Activated gamma-delta T cell (primary cell): ENCODE measurements at regions not wholly inside any gene's neighbourhood (a gene's known extent, or its start where the extent isn't known, plus 50 kb on each side); places are given as distances from the start of the nearest gene placed in this dataset.

ENCODE experiments used
- DNase-seq: peaks from one replicate; lab custom pipeline; 2025; lab: John Stamatoyannopoulos, UW

DNA sequence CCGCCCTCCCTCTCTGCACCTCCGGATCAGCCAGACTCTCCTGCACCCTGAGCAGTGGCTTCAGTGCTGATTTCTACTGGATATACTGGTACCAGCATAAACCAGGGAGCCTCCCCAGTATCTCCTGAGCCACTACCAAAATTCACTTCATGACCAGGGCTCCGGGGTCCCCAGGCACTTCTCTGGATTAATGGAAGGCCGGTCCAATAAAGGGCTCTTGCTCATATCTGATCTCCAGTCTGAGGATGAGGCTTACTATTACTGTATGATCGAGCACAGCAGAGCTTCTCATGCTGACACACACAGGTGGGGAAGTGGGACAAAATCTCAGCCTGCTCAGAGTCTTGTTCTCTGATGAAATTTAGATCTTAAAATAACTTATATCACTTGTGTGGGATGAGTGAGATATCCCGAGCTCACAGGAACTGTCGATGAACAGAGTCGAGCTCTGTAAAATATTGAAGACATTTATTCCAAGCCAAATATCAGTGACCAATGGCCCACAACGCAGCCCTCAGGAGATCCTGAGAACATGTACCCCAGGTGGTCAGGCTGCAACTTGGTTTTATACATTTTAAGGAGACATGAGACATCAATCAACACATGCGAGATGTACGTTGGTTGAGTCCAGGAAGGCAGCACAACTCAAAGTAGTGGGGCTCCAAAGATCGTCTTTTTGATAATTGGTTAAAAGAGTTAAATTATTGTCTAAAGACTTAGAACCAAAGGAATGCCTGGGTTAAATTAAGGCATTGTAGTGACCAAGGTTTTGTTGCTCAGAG lies 93.0 kb upstream of the TOP3B start:
- no peak for DNase-seq

DNA sequence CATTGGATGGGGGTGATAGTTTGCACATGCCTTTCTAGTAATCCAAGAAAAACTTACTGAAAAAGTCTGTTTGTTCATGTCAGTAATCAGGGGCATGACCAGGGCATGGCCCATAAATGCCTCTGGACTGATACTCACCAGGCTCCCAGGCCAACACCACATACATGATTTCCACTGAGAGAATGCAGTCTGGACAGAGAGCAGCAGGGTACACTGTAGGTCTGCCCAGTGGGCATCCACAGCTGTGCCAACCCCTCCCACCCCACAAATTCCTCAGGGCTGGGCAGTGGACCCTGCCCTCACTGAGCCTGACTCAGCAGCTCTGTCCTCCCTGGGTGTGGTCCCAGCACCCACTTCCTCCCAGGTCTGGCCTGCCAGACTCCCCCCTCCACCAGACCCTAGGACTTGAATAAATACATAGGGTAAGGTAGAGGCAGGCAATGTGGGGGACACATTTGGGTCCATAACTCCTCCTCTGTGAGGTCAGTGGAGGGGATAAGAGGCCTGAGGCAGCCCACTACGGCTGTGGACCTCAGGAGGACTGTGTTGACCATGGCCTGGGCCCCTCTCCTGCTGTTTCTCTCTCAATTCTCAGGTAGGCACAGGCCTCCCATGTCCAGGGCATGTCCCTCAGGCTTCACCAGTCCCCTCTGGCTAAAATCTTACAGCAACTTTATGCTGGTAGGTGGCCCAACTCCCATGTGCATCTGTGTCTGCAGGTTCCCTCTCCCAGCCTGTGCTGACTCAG lies 92.2 kb upstream of the TOP3B start:
- DNase-seq = no peak

DNA sequence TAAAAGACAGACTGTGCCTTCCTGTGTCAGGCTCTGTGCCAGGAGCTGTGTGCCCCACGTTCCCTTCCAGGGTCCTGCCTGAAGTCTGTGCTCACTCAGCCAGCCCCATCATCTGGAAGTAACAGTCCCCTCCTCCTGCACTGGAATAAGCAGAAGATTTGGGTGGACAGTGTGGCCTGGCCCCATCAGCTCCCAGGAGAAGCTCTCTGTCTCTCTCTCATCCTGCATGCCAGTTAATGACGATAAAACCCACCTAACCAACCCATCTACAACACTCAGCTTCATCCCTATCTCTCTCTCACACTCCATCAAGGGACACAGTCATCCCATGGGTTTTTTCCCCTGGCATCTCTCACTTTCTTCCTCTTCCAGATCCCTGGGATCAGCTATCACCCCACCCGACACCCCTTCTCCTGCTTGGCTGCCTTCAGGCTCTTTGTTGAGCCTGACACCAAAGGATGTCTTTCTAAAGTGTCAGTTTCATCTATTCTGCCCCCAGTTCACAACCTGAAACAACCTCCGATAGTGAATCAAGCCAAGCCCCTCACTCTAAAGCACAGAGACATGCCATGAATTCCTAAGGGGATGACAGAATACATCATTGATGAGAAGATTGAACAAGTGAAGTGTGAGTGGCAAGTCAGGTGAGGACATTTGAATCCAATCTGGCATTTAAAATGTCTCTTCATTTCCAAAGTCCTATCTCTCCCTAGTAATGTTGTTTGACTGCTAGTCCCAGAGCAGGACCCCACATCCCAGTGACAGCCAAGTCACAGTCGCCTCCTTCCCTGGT lies 91.4 kb upstream of the TOP3B start:
- no peak for DNase-seq

DNA sequence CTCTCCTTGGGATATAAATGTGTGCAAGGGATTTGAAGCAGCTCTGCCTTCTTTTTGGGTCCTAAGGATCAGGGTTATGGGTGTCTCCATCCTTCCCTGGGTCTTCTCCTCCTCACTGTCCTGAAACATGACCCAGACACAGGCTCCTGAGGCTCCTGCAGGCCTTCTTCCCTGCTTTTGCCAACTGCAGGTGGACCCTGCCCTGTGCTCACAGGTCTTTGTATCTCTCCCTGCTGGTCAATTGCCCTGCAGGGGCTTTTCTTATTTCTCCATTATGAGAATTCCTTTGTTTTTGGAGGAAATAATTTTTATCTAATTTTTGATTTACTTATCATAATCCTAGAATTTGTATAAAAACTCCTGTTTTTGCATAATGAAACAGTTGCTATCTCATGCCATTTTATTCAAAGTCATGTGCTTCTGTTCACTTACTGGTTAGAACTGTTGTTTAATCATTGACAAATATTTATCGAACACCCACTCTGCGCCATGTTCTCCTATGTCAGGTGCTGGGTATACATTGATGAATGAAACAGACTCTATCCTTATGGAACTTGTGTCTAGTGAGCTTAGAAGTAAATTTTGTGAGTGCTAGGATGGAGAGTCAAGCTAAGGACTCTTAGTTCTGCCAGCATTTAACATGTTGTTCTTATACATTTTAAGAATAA lies 89.7 kb upstream of the TOP3B start:
- no peak for DNase-seq

DNA sequence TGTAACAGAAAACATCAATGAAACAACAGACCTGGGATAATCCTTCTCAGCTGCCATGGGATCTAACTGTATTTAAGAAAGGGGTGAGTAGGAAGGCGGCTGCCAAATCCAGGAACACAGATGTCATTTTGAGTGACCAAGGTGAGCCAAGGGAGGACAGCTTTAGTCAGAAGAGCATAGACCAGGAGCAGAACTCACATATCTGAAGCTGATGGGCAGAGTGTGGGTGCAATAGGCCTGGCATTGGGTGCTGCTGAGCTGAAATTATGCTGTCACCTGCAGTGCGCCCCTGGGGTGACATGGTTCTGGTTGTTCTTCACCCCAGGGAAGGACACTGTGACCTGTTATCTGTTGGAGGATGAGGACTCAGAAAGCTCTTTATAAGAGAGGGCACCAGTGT lies 88.9 kb upstream of the TOP3B start:
- no peak for DNase-seq

DNA sequence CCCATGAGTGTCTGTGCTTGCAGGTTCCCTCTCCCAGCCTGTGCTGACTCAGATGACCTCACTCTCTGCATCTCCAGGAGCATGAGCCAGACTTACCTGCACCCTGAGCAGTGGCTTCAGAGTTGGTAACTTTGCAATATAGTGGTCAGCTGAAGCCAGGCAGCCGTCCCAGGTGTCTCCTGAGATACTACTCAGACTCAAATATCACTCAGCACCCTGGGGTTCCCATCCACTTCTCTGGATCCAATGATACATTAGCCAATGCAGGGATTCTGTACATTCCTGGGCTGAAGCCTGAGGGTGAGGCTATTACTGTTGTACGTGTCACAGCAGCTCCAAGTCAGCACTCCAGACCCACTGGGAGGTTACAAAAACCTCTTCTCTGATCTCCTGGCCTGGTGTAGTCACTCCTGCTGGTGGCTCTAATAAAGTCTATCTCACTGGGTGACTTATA lies 87.8 kb upstream of the TOP3B start:
- DNase-seq = no peak

DNA sequence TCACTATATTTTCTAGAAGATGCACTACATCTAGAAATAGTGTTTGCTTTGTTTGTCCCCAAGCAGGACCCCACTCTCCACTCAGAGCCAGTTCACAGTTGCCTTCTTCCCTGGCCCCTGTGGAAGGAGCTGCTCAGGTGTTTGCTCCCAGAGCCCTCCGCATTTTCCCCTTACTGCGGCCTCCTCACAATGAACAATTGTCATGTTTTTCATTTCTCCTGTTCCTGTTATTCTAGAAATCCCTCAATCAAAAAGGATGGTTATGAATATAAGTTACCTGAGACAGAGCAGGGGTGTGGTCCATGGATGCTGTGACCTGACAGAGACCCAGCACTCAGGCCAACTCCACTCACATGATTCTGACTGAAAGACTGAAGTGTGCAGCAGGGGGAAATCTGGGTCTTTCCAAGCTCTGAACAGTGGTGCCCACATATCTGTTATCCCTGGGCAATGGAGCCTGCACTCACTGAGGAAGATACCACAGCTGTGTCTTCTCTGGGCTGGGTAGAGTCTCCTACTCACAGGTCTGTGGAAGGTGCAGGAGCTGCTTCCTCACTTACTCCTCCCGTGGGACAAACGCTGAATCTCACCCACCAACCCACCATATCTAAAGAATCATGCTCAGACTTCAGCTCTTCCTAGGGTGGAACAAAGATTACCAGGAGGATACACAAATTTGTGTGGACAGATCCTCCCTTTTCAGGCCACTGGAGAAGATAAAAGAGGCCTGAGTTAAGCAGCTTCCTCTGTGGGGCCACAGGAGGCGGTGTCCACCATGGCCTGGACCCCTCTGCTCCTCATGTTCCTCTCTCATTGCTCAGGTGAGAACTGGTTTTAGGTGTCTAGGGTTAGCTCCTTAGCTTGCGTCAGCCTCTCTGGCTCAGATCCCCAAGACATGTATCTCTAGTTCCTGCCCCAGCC lies 87.1 kb upstream of the TOP3B start:
- DNase-seq = no peak

DNA sequence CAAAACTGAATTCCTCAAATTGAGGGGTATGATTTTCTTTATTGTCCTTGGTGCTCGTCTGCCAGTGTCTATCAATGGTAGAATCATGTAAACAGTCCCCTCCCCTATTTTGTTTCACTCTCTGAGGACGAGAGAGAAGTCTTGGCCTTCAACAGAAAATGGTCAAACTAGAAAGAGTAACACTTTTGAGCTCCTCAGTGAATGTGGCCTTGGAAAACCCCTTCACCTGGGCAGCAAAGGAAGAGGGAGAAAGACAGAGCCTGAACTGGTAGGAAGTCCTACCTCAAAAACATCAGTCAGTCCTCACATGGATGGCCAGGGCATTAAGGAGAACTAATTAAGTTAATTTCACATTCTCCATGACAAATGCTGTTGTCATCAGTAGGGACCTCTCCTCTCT lies 86.1 kb upstream of the TOP3B start:
- no peak for DNase-seq

DNA sequence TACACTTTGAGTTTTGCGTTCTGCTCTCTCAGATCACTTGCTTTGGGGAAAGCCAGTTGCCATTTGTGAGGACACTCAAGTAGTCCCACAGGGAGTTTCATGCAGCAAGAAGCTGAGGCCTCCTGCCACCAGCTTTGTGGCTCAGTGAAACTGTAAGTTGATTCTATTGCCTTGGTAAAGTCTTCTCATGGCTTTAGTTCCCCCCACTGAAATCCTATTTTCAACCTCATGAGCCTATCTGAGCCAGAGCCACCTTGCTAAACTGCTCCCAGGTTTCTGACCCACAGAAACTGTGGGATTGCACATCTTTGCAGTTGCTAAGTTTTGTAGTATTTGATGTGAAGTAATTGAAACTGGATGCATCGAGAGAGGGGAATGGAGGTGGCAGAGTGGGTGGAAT lies 85.4 kb upstream of the TOP3B start:
- no peak for DNase-seq

DNA sequence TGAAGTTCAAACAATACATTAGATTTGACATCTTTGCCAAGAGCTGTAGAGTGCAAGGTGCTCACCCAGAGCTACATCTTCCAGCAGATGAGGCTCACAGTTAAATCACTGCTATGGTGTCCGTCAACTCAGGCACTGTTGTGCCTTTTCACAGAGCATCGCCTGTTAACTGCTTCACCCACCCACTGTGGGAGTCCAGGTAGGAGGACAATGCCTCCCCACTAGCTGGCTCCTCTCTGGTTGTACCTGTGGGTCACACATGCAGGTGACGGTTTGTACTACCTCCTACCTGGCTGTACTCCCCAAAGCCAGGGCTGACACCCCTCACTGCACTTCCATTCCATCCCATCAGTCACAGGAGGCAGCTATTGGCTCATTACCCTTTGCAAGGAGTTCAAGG lies 84.6 kb upstream of the TOP3B start:
- no peak for DNase-seq

DNA sequence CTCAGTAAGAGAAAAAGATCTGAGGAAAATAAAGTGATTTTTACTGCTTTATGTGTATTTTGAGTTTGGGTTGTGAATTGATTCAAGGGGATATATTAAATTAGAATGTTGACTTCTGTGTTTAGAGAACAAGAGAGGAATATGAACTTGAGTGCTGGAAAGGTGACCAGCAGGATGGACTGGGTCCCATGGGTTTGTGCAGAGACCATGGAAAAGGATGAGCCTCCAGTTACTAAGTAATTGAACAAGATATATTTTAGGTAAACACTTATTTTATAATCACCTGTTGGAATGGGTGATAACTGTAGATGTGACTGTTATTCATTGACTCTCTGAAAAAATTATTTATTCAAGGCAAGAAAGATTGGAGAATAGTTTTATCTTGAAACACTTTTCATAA lies 82.0 kb upstream of the TOP3B start:
- no peak for DNase-seq

DNA sequence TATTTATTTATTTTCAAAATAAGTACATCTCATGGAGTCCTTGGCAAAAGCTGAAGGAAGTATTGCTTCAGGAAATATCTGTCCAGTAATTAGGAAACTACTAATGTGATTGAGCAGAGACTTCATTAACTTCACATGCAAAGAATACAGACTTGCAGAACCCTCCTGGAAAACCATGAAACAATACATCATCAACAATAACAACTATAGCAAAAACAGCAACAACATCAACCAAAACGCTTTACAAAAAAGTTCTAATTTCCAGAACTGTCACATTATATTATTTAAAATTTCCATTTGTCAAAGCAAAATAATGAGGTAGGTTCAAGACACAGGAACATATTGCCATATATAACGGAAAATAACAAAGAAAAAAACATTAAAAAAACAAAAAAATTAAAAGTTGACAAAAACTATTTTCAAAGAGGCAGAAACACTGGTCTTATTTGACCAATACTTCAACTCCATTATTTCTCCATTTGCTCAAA lies 79.8 kb upstream of the TOP3B start:
- DNase-seq = no peak

DNA sequence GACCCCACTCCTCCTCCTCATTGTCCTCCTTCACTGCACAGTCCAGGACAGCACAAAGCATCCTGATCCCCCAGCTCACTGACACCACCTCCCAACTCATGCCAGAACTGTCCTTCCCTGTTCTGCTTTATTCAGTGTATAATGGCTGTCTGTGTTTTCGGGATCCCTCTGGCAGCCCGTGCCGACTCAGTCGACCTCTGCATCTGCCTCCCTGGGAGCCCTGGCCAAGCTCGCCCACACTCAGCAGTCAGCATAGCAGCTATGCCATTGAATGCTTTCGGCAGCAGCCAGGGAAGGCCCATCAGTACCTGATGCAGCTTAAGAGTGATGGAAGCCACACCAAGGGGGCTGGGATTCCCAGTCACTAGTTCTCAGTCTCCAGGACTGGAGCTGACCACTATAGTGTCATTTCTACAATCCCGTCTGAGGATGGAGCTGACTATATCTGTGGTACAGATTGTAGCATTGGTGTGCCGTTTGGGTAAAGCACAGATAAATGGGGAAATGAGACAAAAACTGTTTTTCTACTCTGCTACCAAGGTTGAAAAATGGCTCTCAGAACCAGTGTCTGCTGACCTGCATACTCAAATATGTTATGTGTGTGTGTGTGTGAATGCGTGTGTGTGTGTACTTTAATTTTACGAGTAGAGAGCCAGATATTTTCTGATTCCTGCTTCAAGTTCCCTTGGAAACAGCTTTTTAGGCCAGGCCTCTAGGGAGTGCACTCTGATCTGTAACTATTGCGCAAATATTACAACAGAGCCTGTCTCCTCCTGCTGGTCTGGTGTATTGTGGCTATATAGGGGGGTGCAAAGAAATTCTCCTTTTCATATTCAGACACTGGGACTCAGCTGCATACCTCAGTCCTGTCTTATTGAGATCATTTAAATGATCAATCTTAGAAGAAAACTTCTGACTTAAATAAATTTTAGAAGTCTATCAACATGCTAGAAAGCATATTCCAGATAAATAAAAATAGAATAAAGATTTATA lies 78.8 kb upstream of the TOP3B start:
- DNase-seq = no peak

DNA sequence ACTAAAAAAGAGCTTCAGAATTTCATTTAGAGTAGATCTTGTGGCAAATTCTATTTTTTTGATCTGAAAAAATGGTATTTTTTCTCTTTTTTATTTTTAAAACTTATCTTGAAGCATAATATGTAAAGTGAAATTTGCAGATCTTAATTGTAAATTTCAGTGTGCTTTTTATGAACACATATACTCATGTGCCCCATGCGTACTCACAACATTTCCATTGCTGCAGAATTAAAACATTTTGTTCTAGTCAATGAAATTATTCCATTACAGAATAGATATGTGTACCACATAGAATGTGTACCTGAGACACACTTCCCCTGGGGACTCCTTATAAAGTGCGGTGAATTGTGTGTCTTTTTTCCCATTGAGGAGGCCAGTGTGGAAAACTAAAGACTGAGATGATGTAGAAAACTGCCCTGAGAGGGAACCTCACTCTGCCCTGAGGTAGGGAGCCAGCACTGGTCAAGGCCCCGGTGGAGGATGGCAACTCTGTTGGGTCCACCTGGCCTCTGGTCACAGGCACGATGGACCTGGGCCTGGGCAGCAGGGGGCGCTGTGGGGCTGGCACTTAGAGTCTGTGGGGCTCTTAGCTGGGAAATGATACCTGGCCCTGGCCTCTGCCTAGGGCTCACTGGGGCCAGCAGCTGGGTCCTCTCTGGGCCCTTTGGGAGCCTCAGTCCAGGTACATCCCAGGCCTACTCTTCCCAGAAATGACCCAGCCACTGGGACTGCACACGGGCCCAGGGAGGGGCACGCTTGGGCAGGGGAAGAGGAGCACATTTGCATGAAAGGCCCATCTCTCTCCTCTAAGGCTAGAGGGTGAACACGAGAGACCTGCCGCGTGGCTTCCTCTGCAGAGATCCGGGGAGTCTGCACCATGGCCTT lies 77.9 kb upstream of the TOP3B start:
- DNase-seq = peak; percentile 21

DNA sequence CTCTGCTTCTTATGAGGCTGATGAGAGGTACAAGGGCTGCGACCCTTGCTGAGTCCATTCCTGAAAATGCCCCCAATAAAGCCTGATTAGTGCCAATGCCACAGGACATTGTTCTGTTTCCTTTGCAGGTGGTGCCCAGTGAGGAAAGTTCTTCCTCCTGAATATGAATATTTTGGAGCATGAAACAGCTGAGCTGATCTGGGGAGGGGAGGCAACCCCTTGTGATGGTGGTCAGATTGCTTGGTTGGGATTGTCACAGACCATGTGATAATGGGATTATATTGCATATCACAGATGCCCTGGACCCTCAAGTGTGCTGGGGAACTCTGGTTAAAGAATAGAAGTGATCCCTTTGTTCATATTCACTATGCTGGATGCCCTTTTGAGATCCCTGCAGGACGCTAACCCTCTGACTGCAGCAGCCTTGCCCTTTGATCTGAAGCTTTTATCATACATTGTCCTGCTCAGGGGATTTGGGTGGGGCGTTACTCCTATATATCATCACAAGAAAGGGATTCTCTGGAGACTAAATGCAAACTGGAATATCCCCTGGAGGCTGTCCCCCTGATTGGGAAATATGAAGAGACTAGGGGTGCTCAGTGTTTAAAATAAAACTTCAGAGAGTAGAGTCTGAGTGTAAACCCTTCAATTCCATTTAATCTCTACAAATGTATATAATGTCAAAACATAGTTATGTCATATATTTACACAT lies 76.9 kb upstream of the TOP3B start:
- DNase-seq = no peak

DNA sequence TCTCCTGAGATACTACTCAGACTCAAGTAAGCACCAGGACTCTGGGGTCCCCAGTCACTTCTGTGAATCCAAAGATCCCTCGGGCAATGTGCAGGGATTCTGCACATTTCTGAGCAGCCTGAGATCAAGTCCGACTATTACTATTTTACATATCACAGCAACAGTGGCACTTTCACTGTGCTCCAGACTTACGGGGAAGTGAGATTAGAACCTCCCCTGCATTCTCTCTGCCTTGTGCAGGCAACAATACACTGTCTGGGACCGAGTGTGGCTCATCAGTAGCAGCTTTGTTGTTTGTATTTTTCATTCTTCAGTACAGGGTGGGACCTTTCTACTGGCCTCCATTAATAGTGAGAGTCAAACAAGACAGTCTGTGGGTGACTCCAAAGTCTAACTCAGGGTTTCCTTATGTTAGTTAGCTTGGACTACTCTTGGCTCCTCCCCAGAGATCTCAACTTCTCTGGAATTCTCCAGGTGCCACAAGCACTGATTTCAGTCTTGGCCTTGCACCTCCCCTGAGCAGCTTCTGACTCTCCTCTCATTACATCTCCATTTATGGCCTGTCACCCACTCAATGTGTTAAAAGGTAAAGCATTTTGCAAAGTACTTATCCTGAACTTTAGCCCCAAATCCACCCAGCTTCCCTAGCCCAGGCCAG lies 76.2 kb upstream of the TOP3B start:
- DNase-seq = no peak

DNA sequence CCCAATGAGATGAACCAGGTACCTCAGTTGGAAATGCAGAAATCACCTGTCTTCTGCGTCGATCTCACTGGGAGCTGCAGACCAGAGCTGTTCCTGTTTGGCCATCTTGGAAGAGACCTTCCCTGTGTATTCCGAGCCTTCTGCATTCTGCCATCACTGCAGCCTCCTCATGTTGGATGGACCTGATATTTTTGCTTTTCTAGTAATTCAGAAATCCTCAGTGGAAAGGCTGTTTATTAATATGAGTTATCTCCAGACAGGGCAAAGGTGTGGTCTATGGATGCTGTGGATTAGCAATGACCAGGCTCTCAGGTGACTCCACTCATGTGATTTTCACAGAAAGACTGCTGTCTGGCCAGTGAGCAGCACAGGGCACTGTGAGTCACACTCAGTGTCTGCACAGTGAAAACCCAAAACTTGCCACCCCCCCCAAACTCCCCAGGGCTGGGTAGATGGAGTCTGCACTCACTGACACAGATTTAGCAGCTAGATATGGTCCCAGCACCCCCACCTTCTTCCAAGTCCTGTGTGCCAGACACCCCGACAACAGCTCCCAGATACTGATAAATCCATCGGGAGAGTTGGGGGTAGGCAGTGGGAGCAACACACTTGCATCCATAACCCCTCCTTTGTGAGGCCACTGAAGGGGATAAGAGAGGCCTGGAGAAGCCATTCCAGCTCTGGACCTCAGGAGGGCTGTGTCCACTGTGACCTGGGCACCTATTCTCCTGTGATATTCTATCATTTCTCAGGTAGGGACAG lies 75.2 kb upstream of the TOP3B start:
- no peak for DNase-seq
